GM19397 (cell line): ENCODE measurements at regions not wholly inside any gene's neighbourhood (a gene's known extent, or its start where the extent isn't known, plus 50 kb on each side); places are given as distances from the start of the nearest gene placed in this dataset.

Experiments
- ATAC-seq: cut with Tn5 transposase; IDR thresholded peaks from one replicate; pipeline ENCODE4 v1.9.1; 2021; ENCODE audit warnings: mild to moderate bottlenecking, moderate library complexity; ENCODE audit not compliant: unreplicated experiment

GRCh38 chr9:119047513-119048307, 321.5 kb downstream of the BRINP1 start:
- no peak for ATAC-seq

DNA sequence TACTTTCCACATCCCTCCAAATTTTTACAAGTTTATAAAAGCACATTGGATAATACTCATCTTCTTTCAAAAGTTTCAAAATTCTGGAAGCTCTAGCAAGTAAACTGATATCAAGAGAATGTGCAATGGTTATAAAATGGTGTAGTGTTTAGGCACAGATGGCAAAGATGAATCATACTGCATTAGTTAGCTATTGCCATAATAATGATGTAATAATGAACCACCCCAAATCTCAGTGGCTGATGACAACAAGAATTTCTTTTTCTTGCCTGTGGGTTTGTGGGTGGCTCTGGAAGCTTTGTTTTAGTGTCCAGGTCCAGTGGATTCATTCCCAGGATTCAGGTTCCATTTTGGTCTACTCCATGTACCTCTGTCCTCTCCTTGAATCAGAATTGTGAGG, 319.0 kb downstream of the BRINP1 start:
- no peak for ATAC-seq

DNA sequence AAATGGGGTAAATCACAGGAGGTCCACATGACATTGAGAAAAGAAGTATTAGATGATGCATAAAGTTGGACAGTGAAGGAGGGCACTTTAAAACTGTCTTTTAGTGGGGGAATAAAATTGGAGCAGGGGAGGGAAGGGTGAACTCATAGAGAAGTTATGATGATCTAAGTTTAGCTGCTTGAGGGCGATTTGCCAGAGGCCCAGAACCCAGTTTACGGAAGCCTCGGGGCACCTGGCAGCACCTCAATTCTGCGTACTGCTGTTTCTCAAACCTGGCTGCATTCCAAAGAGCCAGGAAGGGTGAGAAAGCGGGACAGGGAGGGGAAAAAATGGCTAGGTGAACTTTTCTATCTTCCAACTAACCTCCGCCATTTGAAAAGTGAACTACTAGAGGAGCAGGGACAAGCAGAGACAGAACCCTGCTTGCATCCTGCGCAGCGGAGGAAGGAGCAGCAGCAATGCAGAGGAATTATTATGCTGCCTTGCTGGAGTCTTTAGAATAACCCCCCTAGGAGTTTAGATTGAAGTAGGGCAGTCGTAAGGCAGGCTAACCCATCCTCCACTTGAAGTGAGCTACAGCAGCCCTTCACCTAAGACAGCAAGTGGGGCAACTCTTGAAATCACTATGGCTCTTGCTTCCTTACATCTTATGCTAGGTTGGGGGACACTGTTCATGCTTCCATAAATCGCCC, 316.8 kb downstream of the BRINP1 start:
- no peak for ATAC-seq

GRCh38 chr9:119053070-119053469, 316.2 kb downstream of the BRINP1 start:
- no peak for ATAC-seq

DNA sequence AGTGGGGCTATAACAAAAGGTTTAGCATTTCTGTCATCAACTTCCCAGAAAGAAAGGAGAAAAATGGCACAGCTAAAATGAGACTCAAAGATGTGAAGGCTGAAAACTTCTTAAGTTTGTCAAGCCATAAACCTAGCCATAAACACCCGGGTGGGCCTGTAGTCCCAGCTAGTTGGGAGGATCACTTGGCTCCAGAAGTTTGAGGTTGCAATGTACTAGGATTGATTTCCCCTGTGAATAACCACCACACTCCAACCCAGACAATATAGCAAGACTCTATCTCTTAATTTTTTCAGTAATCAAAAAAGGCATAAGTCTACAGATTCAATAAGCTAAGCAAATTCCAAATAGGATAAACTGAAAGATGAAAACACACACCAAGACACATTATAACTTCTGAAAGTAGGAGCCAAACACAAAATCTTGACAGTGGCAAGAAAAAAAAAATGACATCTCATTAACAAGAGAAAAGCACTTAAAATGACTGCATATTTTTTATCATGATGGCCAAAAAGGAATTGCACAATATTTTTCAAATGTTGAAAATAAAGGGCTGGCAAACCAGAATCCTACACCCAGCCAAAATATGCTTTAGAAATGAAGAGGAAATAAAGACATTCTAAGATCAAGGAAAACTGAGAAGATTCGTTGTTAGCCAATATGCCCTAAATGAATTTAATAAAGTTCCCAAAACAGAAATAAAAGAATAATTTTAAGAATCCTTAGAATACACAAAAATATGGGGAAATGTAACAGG, 308.4 kb downstream of the BRINP1 start:
- ATAC-seq = no peak

DNA sequence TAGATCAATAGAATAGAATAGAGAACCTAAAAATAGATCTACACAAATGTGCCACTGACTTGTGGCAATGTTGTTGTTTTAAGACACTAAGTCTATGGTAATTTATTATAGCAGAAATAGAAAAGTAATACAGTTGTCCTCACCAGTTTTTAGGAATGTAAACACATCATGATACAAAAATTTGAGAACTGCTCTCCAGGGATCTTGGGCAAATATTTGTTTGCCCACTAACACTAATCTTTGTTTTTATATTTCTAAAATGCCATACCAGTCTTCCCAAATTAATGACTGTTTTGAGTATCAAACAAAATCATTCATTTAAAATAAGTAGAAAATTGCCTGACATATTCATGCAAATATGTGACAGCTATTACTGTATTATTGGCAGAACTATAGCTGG, 297.6 kb downstream of the BRINP1 start:
- no peak for ATAC-seq

DNA sequence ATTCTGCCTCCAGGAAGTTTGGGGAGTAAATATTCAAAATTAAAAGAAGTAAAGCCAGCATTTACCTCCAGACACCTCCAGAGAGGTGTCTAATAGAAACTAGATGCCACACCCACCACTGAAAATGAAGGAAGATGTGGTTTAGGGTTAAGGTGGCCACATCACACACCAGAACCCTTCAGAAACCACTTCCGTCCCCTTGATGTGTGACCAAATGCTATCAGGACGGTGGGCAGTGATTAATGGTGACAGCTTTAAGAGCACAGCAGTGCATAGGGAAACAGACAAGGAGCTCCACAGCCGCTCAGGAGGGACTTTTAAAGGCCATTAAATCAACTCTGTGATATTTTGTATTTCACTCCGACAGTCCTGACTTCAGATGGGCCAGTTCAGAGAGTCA, 295.2 kb downstream of the BRINP1 start:
- ATAC-seq = peak; percentile 45

DNA sequence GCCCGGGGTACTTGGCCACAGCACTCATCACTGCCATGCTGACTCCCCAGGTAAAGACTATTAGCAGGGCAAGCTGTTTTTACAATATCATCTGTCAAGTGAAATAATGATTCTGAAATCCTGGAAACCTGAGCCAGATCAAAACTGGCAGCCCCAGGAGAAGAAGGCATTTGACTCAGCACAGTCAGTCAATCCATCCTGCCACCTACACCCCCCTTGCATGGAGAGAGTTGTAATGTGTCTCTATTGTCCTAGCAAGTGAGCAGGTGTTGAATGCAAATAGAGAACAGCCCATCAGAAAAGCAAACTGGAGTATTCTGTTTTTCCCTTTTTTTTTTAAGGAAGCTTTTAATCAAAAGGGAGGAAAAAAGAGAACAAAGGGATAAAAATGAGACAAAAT, 291.2 kb downstream of the BRINP1 start:
- no peak for ATAC-seq

GRCh38 chr9:119083673-119084072, 285.6 kb downstream of the BRINP1 start:
- no peak for ATAC-seq

DNA sequence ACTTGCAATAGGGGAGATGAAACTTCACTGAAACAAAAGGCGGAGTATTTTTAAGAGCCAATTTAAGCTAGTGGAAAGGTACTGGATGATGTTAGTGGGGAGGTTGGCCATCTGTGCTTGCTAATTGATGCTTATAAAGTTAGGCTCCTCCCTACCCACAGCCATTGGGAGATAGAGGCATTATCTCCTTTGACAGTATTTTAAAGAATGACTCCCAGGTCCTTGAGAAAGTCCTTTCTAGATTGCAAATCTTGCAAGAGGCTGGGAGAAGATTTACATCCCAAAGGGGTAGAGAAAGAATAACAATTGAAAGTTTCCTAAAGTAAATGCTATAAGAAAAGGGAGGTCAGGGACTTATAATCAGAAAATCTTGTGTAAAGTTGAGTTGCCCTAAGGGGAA, 282.6 kb downstream of the BRINP1 start:
- no peak for ATAC-seq

GRCh38 chr9:119088002-119088547, 281.2 kb downstream of the BRINP1 start:
- ATAC-seq = no peak

GRCh38 chr9:119091074-119091473, 278.2 kb downstream of the BRINP1 start:
- ATAC-seq = no peak

GRCh38 chr9:119092125-119092524, 277.1 kb downstream of the BRINP1 start:
- no peak for ATAC-seq

GRCh38 chr9:119094086-119094485, 275.1 kb downstream of the BRINP1 start:
- ATAC-seq = no peak

DNA sequence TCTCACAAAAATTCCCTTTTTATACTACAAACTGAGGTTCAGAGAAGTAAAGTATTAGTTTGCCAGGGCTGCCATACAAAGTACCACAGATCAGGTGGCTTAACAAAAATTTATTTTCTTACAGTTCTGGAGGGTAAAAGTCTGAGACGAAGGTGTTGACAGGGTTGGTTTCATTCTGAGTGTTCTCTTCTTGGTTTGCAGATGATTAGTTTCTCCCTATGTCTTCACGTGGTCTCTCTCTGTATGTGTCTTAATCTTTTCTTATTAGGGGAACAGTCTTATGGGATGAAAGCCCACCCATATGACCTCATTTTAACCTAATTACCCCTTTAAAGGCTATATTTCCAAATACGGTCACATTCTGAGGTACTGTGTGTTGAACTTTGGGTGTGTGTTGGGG, 274.2 kb downstream of the BRINP1 start:
- ATAC-seq = no peak

DNA sequence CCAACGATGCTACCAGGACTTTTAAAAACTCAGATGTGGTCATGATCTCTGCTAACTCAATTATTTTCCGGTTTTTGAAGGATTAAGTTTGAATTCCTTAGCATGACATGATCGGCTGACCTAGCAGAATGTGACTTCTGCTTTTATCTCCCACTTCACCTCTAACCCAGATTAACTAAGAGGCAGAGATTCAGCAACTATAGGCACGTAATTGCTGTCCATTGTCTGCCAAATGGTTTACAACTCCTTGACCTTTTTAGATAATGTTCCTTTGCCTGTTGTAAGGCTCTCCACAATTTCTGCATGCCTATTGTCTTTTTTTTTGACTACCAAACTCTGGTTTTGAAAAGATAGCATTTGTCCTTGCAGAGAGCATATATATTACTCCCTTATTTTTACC, 268.2 kb downstream of the BRINP1 start:
- no peak for ATAC-seq

GRCh38 chr9:119114681-119115080, 254.6 kb downstream of the BRINP1 start:
- ATAC-seq = no peak
